Stomach (tissue), 4 donors: ENCODE measurements at regions not wholly inside any gene's neighbourhood (a gene's known extent, or its start where the extent isn't known, plus 50 kb on each side); places are given as distances from the start of the nearest gene placed in this dataset.

ENCODE experiments used
- EP300 ChIP-seq: sonication (generic); formaldehyde crosslinking; IDR thresholded peaks from one replicate; pipeline ENCODE4 v1.6.1; 2017; ENCODE audit warnings: antibody characterized with exemption
- POLR2AphosphoS5 ChIP-seq, 3 donors: sonication (generic); formaldehyde crosslinking; IDR thresholded peaks; one replicate each; pipeline ENCODE4 v1.6.1; 2016; ENCODE audit warnings: antibody characterized with exemption in 3 of 3
- TF ChIP-seq, protein P1 (sequence below), 7 experiments: fragments of 450-650 bp in 4 of 7; fragments of 200-600 bp in 3 of 7; sonication (generic) in 3 of 7; IDR thresholded peaks; one replicate each; pipeline ENCODE4 v1.5.1; 2016 to 2019; ENCODE audit warnings: antibody characterized with exemption in 7 of 7, control low read depth in 2 of 7, mild to moderate bottlenecking in 1 of 7

DNA sequence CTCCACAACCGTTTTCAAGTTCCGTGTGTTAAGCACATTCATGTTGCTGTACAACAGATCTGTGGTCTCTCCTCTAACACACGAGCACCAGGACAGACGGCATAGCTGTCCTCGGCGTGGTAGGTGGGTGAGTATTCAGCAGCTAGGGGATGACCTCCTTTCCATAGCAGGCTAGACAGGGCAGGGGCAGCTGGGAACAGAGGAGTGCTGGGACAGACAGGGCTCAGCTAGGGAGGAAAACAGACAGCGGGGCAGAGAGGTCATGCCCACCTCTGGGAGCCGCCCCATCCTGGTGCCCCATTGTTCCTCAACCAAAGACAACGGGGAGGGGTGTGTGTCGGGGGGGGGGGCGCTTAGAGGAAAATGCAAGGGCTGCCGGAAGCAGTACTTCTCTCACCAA, 271.5 kb upstream of the FOXQ1 start:
- TF ChIP-seq, protein P1, sequence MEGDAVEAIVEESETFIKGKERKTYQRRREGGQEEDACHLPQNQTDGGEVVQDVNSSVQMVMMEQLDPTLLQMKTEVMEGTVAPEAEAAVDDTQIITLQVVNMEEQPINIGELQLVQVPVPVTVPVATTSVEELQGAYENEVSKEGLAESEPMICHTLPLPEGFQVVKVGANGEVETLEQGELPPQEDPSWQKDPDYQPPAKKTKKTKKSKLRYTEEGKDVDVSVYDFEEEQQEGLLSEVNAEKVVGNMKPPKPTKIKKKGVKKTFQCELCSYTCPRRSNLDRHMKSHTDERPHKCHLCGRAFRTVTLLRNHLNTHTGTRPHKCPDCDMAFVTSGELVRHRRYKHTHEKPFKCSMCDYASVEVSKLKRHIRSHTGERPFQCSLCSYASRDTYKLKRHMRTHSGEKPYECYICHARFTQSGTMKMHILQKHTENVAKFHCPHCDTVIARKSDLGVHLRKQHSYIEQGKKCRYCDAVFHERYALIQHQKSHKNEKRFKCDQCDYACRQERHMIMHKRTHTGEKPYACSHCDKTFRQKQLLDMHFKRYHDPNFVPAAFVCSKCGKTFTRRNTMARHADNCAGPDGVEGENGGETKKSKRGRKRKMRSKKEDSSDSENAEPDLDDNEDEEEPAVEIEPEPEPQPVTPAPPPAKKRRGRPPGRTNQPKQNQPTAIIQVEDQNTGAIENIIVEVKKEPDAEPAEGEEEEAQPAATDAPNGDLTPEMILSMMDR (IDR thresholded peaks at IDR 0.05) = no peak
- TF ChIP-seq POLR2AphosphoS5 (IDR thresholded peaks at IDR 0.05) = no peak
- no peak for TF ChIP-seq EP300
